ENCODE measurements at regions not wholly inside any gene's neighbourhood (a gene's known extent, or its start where the extent isn't known, plus 50 kb on each side); places are given as distances from the start of the nearest gene placed in this dataset.
A peak's percentile ranks its signal among the peaks of the same experiment; 100 is the strongest.

- Histone ChIP-seq H3K9me2 (ENCODE audit: insufficient read depth) (no peaks in the 10 kb centered on the region; the same call in 1 of the 2 replicates), H2AFZ (ENCODE audit: low read depth, low read length, poor library complexity, severe bottlenecking) (peak overlapping the region; percentile 61), H3K4me1 (ENCODE audit: control insufficient read depth in 1 of 2, insufficient read depth in 2 of 2, low read length in 2 of 2) (no peaks in the 10 kb centered on the region), H3K27me3 (ENCODE audit: insufficient read depth, low read length) (no peaks in the 10 kb centered on the region), H3K9ac (ENCODE audit: low read length) (no peak overlapping the region), H3K9me3 (ENCODE audit: control insufficient read depth in 1 of 2, insufficient read depth in 1 of 2, low read depth in 1 of 2, low read length in 2 of 2) (no peaks in the 10 kb centered on the region), H3K79me2 (ENCODE audit: insufficient read depth, low read length) (no peaks in the 10 kb centered on the region), H4K20me1 (ENCODE audit: insufficient read depth) (no peaks in the 10 kb centered on the region), H3K4me3 (replicated peaks in 1 of 2; ENCODE audit: low read depth in 1 of 2, low read length in 2 of 2) (no peak overlapping the region), H3K27ac (ENCODE audit: low read depth, low read length) (no peak overlapping the region), H3K36me3 (ENCODE audit: control insufficient read depth in 1 of 2, insufficient read depth in 2 of 2, low read length in 2 of 2) (no peaks in the 10 kb centered on the region), H3K4me2 (ENCODE audit: low read length) (no peak overlapping the region)
- intact Hi-C loops (cut with micrococcal nuclease): no loop called here
- no TSS peak for BruUV-seq (replicated peaks)
- ChIA-PET RAD21 (ENCODE audit: low non-redundant PET in 1 of 2, low total read pairs in 2 of 2, uncharacterized antibody in 2 of 2, unreplicated experiment in 2 of 2) (no interaction called here), POLR2A (no interaction called here), CTCF (no interaction called here)
- no peak for DNase-seq (ENCODE audit: low read depth, low spot score)
- ATAC-seq: no peak
- TF ChIP-seq EZH2phosphoT487 (IDR thresholded peaks at IDR 0.05; ENCODE audit: borderline replicate concordance): no peak
Observed at GRCh38 chr7:84354030-84354429, 159.4 kb upstream of the SEMA3A start.

DNA sequence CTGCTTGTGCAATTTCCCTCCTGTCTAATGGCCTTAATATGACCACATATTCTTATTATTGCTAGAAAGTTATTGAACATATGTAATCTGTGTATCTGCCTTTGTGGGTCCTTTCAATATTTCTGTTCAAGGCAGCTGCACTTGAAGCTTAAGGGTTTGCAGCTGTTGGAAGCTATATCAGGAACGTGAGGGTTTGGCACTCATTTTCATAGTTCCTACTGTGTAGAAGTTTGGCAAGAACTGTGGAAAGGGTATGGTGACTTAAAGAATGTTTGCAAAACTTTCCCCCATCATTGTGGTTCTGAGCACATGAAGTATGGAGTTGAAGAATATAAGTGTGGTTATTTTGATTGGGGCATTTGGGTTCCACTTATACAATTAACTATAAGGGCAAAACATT lies 144.7 kb upstream of the SEMA3A start:
- Histone ChIP-seq H3K4me3 (replicated peaks in 1 of 2; ENCODE audit: low read depth in 1 of 2, low read length in 2 of 2) (no peak overlapping the region), H4K20me1 (ENCODE audit: insufficient read depth) (no peaks in the 10 kb centered on the region), H3K79me2 (ENCODE audit: insufficient read depth, low read length) (no peaks in the 10 kb centered on the region), H3K27ac (ENCODE audit: low read depth, low read length) (no peak overlapping the region), H3K4me1 (ENCODE audit: control insufficient read depth in 1 of 2, insufficient read depth in 2 of 2, low read length in 2 of 2) (no peaks in the 10 kb centered on the region), H3K9me3 (ENCODE audit: control insufficient read depth in 1 of 2, insufficient read depth in 1 of 2, low read depth in 1 of 2, low read length in 2 of 2) (no peaks in the 10 kb centered on the region), H3K9me2 (ENCODE audit: insufficient read depth) (no peaks in the 10 kb centered on the region), H3K36me3 (ENCODE audit: control insufficient read depth in 1 of 2, insufficient read depth in 2 of 2, low read length in 2 of 2) (no peaks in the 10 kb centered on the region), H3K27me3 (ENCODE audit: insufficient read depth, low read length) (no peaks in the 10 kb centered on the region), H3K9ac (ENCODE audit: low read length) (no peak overlapping the region), H3K4me2 (ENCODE audit: low read length) (no peak overlapping the region), H2AFZ (ENCODE audit: low read depth, low read length, poor library complexity, severe bottlenecking) (peak overlapping the region; percentile 3)
- POLR2A ChIA-PET: no interaction called here
- RAD21 ChIA-PET (ENCODE audit: low non-redundant PET in 1 of 2, low total read pairs in 2 of 2, uncharacterized antibody in 2 of 2, unreplicated experiment in 2 of 2): no interaction called here
- ATAC-seq (no peak), DNase-seq (ENCODE audit: low read depth, low spot score) (no peak)
- intact Hi-C loops (cut with micrococcal nuclease): no loop called here
- TF ChIP-seq JUND (IDR thresholded peaks at IDR 0.05): no peak
- TF ChIP-seq, protein P1, sequence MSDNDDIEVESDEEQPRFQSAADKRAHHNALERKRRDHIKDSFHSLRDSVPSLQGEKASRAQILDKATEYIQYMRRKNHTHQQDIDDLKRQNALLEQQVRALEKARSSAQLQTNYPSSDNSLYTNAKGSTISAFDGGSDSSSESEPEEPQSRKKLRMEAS (IDR thresholded peaks at IDR 0.05): no peak
- TF ChIP-seq TCF7L2 (IDR thresholded peaks at IDR 0.05; ENCODE audit: borderline replicate concordance, extremely low read depth, insufficient read depth, insufficient read length): no peak
- TF ChIP-seq ZBTB33 (IDR thresholded peaks at IDR 0.05; ENCODE audit: extremely low read depth, insufficient replicate concordance, low read length): no peak
- no peak for TF ChIP-seq CBX3 (IDR thresholded peaks at IDR 0.05; ENCODE audit: low read depth)
- TF ChIP-seq EZH2 (IDR thresholded peaks at IDR 0.05): no peak
- no peak for TF ChIP-seq POLR2AphosphoS5 (IDR thresholded peaks at IDR 0.05; ENCODE audit: low read depth, low read length)
- TF ChIP-seq ZNF274 (IDR thresholded peaks at IDR 0.05; ENCODE audit: low read depth, low read length): no peak
- no peak for TF ChIP-seq POLR2A (IDR thresholded peaks at IDR 0.05; ENCODE audit: borderline replicate concordance, extremely low read depth, insufficient read depth, insufficient read length)
- no peak for TF ChIP-seq YY1 (IDR thresholded peaks at IDR 0.05; ENCODE audit: extremely low read depth, insufficient replicate concordance, low read depth, low read length)
- no peak for TF ChIP-seq ELF1 (IDR thresholded peaks at IDR 0.05; ENCODE audit: borderline replicate concordance, low read depth)
- TF ChIP-seq SP1 (IDR thresholded peaks at IDR 0.05; ENCODE audit: low read depth): no peak
- CTCF ChIA-PET: no interaction called here
- no TSS peak for BruUV-seq (replicated peaks)

Data from HCT116 (cell line).